HL-60 (cell line): ENCODE measurements at regions not wholly inside any gene's neighbourhood (a gene's known extent, or its start where the extent isn't known, plus 50 kb on each side); places are given as distances from the start of the nearest gene placed in this dataset.

Experiments
- DNase-seq, 2 experiments: peaks; one replicate each; pipeline ENCODE4 v3.0.0-alpha.2; 2010 to 2020; ENCODE audit warnings: low read depth in 1 of 2, low spot score in 1 of 2
- H3K27ac ChIP-seq: fragments of 250-450 bp; sonication (Bioruptor Pico); replicated peaks from 2 replicates; pipeline ENCODE4 v1.5.1; 2020; ENCODE audit warnings: mild to moderate bottlenecking, moderate library complexity
- H3K27me3 ChIP-seq: fragments of 250-450 bp; sonication (Bioruptor Pico); 2 replicates; pipeline ENCODE4 v1.5.1; 2021; ENCODE audit warnings: mild to moderate bottlenecking, moderate library complexity; ENCODE audit not compliant: insufficient read depth, poor library complexity, severe bottlenecking
- H3K4me3 ChIP-seq: replicated peaks from 2 replicates; pipeline ENCODE4 v1.5.1; 2011; ENCODE audit warnings: mild to moderate bottlenecking, control low read depth, low read length; ENCODE audit not compliant: insufficient read depth
- GABPA ChIP-seq: IDR thresholded peaks from 2 replicates; pipeline ENCODE4 v1.6.1; 2012; ENCODE audit warnings: low read depth
- POLR2AphosphoS5 ChIP-seq: IDR thresholded peaks from 2 replicates; pipeline ENCODE4 v1.6.1; 2012; ENCODE audit warnings: low read depth
- SPI1 ChIP-seq: IDR thresholded peaks from 2 replicates; pipeline ENCODE4 v1.6.1; 2012; ENCODE audit warnings: low read depth, mild to moderate bottlenecking, borderline replicate concordance
- TF ChIP-seq, protein P1 (sequence below): IDR thresholded peaks from one replicate; pipeline ENCODE4 v1.5.1; 2011; ENCODE audit warnings: low read length, control low read depth, inconsistent platforms; ENCODE audit not compliant: insufficient read depth
- TF ChIP-seq, protein P2 (sequence below): IDR thresholded peaks from 2 replicates; pipeline ENCODE4 v1.6.1; 2012; ENCODE audit warnings: low read depth; ENCODE audit not compliant: insufficient replicate concordance

DNA sequence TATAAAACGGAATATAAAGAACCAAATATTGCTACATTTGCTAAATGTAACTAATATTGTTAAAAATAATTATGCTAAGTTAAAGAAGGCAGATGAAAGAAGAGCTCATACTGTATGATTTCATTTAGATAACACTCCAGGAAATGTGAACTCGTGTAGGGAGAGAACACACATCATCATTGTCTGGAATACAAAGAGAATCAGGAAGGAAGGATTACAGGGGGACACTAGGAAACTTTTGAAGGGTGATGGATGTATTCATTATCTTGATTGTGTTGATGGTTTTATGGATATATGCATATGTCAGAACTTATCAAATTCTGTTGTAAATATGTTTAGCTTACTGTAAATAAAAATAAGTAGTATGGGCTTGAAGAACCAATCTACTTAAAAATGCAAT is 104.1 kb upstream of the TRIB2 start:
- H3K4me3 ChIP-seq, result no peak overlapping the region
- no peaks in the 10 kb centered on the region for H3K27me3 ChIP-seq
- no peak for DNase-seq
- TF ChIP-seq, protein P1, sequence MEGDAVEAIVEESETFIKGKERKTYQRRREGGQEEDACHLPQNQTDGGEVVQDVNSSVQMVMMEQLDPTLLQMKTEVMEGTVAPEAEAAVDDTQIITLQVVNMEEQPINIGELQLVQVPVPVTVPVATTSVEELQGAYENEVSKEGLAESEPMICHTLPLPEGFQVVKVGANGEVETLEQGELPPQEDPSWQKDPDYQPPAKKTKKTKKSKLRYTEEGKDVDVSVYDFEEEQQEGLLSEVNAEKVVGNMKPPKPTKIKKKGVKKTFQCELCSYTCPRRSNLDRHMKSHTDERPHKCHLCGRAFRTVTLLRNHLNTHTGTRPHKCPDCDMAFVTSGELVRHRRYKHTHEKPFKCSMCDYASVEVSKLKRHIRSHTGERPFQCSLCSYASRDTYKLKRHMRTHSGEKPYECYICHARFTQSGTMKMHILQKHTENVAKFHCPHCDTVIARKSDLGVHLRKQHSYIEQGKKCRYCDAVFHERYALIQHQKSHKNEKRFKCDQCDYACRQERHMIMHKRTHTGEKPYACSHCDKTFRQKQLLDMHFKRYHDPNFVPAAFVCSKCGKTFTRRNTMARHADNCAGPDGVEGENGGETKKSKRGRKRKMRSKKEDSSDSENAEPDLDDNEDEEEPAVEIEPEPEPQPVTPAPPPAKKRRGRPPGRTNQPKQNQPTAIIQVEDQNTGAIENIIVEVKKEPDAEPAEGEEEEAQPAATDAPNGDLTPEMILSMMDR, result no peak
- TF ChIP-seq GABPA, result no peak
- TF ChIP-seq POLR2AphosphoS5, result no peak
- TF ChIP-seq, protein P2, sequence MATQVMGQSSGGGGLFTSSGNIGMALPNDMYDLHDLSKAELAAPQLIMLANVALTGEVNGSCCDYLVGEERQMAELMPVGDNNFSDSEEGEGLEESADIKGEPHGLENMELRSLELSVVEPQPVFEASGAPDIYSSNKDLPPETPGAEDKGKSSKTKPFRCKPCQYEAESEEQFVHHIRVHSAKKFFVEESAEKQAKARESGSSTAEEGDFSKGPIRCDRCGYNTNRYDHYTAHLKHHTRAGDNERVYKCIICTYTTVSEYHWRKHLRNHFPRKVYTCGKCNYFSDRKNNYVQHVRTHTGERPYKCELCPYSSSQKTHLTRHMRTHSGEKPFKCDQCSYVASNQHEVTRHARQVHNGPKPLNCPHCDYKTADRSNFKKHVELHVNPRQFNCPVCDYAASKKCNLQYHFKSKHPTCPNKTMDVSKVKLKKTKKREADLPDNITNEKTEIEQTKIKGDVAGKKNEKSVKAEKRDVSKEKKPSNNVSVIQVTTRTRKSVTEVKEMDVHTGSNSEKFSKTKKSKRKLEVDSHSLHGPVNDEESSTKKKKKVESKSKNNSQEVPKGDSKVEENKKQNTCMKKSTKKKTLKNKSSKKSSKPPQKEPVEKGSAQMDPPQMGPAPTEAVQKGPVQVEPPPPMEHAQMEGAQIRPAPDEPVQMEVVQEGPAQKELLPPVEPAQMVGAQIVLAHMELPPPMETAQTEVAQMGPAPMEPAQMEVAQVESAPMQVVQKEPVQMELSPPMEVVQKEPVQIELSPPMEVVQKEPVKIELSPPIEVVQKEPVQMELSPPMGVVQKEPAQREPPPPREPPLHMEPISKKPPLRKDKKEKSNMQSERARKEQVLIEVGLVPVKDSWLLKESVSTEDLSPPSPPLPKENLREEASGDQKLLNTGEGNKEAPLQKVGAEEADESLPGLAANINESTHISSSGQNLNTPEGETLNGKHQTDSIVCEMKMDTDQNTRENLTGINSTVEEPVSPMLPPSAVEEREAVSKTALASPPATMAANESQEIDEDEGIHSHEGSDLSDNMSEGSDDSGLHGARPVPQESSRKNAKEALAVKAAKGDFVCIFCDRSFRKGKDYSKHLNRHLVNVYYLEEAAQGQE, result no peak
- TF ChIP-seq SPI1, result no peak
- H3K27ac ChIP-seq, result no peak overlapping the region

DNA sequence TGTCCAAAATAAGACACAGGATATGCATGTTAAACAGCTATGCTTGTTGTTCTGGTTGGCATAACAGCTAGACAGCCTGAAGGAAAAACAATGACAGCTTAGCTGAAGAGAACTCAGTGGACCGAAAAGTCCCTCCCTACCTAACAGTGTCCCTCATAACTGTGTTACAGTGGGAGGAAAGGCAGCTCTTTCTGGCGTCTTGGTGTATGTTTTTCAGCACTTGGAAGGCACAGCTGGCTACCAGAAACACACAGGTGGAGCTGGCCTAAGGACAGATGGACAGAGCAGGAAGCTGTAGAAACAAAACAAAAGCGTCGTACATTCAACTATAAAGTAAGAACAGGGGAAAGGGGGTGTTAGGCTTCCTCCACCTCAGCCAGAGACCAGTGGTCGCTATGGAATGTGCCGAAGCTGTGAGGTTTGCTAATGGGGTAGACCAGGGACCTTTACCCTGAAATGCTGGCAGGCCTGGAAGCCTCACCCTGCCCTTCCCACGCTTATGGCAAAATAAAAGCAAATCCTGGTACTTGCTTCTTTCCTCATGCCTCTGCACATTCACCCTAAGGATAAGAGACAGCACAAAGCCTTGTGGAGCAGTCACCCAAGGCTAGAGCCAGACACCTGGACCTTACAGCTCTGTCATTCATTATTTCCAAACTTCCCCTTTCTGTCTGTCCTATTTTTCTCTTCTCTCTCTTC is 103.5 kb upstream of the TRIB2 start:
- DNase-seq, result no peak
- Histone ChIP-seq H3K4me3 (no peak overlapping the region), H3K27ac (no peak overlapping the region), H3K27me3 (no peaks in the 10 kb centered on the region)
- TF ChIP-seq, protein P2, result no peak
- TF ChIP-seq, protein P1, result no peak
- TF ChIP-seq GABPA, result no peak
- TF ChIP-seq POLR2AphosphoS5, result no peak
- no peak for TF ChIP-seq SPI1

DNA sequence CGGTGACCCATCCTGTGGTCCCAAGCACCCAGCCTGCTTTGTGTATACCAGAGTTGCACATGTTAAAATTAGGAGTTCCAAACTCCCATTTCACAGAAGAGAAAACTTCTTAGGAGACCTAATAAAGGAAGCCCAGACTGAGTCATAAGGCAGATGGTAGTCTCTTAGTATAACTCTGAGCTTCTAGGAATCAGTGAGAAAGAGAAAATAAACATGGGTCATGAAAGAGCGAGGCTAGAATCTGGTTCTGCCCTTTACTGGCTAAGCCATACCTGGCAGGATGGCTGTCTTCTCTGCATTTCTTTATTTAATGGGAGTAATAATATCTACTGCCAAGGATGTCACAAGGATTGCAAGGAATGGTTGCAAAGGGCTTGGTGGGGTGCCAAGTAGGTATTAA is 101.2 kb upstream of the TRIB2 start:
- no peaks in the 10 kb centered on the region for H3K27me3 ChIP-seq
- TF ChIP-seq, protein P2, result no peak
- TF ChIP-seq GABPA (no peak), SPI1 (no peak), POLR2AphosphoS5 (no peak)
- TF ChIP-seq, protein P1, result no peak
- no peak for DNase-seq
- no peak overlapping the region for H3K4me3 ChIP-seq
- no peak overlapping the region for H3K27ac ChIP-seq
